HG03135 (cell line): ENCODE measurements at regions not wholly inside any gene's neighbourhood (a gene's known extent, or its start where the extent isn't known, plus 50 kb on each side); places are given as distances from the start of the nearest gene placed in this dataset.
"Not testable (repeated sequence)": the region's sequence is repeated elsewhere in the genome, so short reads cannot be mapped to it uniquely, and the experiment has no call there.

ENCODE experiments used
- ATAC-seq: cut with Tn5 transposase; IDR thresholded peaks from one replicate; pipeline ENCODE4 v1.9.1; 2021; ENCODE audit warnings: mild to moderate bottlenecking, moderate library complexity; ENCODE audit not compliant: unreplicated experiment

GRCh38 chrX:151042842-151043241 lies 59.7 kb downstream of the HMGB3 start:
- ATAC-seq: no peak

DNA sequence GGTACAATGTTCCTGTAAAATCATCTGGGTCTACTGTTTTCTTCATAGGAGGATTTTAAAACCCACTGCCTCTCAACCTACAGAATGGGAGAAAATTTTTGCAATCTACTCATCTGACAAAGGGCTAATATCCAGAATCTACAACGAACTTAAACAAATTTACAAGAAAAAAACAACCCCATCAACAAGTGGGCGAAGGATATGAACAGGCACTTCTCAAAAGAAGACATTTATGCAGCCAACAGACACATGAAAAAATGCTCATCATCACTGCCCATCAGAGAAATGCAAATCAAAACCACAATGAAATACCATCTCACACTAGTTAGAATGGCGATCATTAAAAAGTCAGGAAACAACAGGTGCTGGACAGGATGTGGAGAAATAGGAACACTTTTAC lies 83.2 kb downstream of the HMGB3 start:
- ATAC-seq: not testable (repeated sequence)

- ATAC-seq: no peak
These were observed 90.6 kb downstream of the HMGB3 start for GRCh38 chrX:151073767-151074166.

GRCh38 chrX:151081016-151081415 lies 95.4 kb upstream of the GPR50 start:
- no peak for ATAC-seq

DNA sequence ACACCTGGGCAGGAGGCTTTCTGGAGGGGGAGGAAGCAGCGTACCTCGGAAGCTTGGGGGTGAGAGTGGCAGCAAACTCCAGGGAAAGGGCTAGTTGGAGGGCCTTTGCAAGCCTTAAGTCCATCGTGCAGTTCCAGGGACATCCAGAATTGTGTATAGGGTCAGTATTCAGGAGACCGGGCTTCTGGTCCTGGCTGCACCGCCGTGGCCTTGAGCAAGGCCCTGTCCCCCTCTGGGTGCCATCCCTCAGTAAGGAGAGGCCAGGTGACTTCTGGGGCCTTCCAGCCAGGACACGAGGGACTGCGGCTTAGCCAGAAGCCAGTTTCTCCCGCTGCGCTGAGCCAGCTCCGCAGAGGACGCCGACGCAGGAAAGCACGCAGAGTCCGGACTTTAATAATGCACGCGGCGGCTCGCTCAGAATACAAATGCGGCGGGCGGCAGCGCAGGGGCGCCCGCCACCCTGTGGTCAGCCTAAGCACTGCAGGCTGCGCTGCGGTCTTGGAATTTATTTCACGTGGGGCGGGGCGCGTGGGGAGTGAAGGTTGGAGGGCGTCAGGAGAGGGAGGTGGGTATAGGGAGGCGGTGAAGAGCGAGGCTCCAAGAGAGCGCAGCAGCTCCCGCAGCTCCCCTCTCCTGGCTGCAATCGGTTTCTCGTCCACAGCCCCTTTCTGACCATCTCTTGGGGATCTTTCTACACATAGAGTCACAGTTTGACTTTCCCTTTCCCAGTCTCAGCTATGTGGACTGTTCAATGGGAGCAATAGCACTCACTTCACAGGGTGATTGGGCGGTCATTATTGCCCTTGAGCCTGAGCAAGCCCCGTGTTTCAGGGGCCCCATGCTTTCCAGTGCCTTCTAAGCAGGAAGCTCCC lies 94.1 kb upstream of the GPR50 start:
- ATAC-seq: peak; percentile 92

DNA sequence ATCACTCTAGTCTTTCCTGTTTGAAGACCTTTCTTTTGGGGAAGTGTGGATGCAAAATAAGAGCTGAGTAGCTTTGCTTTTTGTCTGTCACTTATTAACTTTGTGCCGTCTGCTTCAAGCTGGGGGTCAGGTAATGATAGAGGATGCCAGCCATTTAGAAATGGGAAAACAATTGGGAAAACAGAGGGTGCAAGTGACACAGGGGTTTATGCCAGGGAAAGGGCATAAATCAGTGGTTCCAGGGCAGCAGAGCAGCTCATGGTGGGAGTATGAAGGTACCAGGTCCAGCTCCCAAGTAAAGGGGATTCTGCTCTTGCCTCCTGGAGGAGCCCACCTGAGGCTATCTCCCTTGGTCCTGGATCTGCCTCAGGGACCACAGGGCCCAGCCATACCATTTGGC lies 91.9 kb upstream of the GPR50 start:
- ATAC-seq: no peak

- ATAC-seq: no peak
These were observed 91.2 kb upstream of the GPR50 start for GRCh38 chrX:151085207-151085606.

GRCh38 chrX:151088221-151088620 lies 88.2 kb upstream of the GPR50 start:
- ATAC-seq: no peak

DNA sequence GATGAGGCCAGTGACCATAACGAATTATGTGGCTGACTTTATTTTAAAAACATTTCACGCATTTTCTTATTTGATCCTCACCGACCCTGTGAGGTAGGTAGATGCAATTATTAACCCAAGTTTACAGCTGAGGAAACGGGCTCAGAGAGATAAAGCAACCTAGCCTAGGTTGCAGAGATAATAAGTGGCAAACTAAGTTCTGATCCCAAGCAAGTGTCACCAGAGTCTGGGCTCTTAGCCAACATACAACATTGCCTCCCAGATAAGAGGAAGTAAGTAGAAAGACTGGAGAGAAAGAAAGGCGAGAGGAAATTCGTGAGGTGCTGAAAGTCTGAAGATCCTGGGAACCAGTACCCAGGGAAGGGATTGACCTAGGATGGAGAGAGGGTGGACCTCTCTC lies 77.4 kb upstream of the GPR50 start:
- ATAC-seq: no peak

GRCh38 chrX:151100799-151101198 lies 75.6 kb upstream of the GPR50 start:
- no peak for ATAC-seq

DNA sequence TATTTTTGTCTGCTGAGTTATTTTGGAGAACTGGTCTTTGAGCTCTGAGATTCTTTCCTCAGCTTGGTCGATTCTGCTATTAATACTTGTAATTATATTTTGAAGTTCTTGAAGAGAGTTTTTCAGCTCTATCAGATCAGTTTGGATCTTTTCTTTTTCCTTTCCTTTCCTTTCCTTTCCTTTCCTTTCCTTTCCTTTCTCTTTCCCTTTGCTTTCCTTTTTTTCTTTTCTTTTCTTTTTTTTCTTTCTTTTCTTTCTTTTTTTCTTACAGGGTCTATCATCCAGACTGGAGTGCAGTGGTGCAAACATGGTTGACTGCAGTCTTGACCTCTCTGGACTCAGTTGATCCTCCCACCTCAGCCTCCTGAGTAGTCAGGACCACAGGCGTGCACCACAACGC lies 63.2 kb upstream of the GPR50 start:
- ATAC-seq: not testable (repeated sequence)
